ENCODE measurements at regions not wholly inside any gene's neighbourhood (a gene's known extent, or its start where the extent isn't known, plus 50 kb on each side); places are given as distances from the start of the nearest gene placed in this dataset.

GRCh38 chr11:116533186-116533825, 239.5 kb downstream of the BUD13 start:
- no peaks in the 10 kb centered on the region for H4K20me1 ChIP-seq (ENCODE audit: insufficient read depth, low read length)
- H3K27me3 ChIP-seq (ENCODE audit: low read depth, low read length) = peaks cover 73% of the 10 kb centered on the region
- no peaks in the 10 kb centered on the region for H3K9me3 ChIP-seq (ENCODE audit: insufficient read depth, low read length)
- H3K79me2 ChIP-seq (ENCODE audit: low read length) = no peaks in the 10 kb centered on the region
- H3K36me3 ChIP-seq (replicated peaks; ENCODE audit: low read depth, low read length) = no peaks in the 10 kb centered on the region
- H2AFZ ChIP-seq (ENCODE audit: low read depth, low read length) = no peak overlapping the region
- no peak overlapping the region for H3K4me2 ChIP-seq (ENCODE audit: low read length)
- no peak overlapping the region for H3K4me3 ChIP-seq (ENCODE audit: low read length)
- no peak overlapping the region for H3K9ac ChIP-seq (ENCODE audit: low read length)
- no peak for TF ChIP-seq EZH2phosphoT487 (IDR thresholded peaks at IDR 0.05; ENCODE audit: low read depth)
- TF ChIP-seq, protein P1, sequence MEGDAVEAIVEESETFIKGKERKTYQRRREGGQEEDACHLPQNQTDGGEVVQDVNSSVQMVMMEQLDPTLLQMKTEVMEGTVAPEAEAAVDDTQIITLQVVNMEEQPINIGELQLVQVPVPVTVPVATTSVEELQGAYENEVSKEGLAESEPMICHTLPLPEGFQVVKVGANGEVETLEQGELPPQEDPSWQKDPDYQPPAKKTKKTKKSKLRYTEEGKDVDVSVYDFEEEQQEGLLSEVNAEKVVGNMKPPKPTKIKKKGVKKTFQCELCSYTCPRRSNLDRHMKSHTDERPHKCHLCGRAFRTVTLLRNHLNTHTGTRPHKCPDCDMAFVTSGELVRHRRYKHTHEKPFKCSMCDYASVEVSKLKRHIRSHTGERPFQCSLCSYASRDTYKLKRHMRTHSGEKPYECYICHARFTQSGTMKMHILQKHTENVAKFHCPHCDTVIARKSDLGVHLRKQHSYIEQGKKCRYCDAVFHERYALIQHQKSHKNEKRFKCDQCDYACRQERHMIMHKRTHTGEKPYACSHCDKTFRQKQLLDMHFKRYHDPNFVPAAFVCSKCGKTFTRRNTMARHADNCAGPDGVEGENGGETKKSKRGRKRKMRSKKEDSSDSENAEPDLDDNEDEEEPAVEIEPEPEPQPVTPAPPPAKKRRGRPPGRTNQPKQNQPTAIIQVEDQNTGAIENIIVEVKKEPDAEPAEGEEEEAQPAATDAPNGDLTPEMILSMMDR (IDR thresholded peaks at IDR 0.05; ENCODE audit: low read depth, low read length) = no peak
- no peaks in the 10 kb centered on the region for H3K4me1 ChIP-seq (ENCODE audit: low read length)
- H3K27ac ChIP-seq (ENCODE audit: low read length) = no peak overlapping the region

DNA sequence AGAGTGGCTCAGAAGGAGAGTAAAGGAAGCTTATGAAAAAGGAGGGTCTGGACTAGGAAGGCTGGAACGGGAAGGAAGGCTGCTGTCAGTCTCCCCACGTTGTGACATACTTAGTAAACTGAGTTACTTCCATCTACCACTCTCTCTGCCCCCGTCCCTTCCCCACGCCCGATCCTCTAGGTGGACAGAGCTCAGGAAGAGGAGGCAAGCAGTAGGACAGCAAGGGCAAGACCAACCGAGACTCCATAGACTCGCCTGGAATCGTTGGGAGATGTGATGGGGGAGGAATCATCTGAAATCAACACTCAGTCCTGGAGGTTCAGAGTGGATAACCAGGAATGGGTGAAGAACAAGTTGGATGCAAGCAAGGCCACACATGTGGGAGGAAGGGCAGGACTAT, 240.7 kb downstream of the BUD13 start:
- Histone ChIP-seq H3K36me3 (replicated peaks; ENCODE audit: low read depth, low read length) (no peaks in the 10 kb centered on the region), H3K9me3 (ENCODE audit: insufficient read depth, low read length) (no peaks in the 10 kb centered on the region), H3K4me2 (ENCODE audit: low read length) (no peak overlapping the region), H4K20me1 (ENCODE audit: insufficient read depth, low read length) (no peaks in the 10 kb centered on the region), H3K27ac (ENCODE audit: low read length) (no peak overlapping the region), H3K27me3 (ENCODE audit: low read depth, low read length) (peaks cover 61% of the 10 kb centered on the region), H2AFZ (ENCODE audit: low read depth, low read length) (no peak overlapping the region), H3K4me1 (ENCODE audit: low read length) (no peaks in the 10 kb centered on the region), H3K9ac (ENCODE audit: low read length) (no peak overlapping the region), H3K79me2 (ENCODE audit: low read length) (no peaks in the 10 kb centered on the region), H3K4me3 (ENCODE audit: low read length) (no peak overlapping the region)
- no peak for TF ChIP-seq EZH2phosphoT487 (IDR thresholded peaks at IDR 0.05; ENCODE audit: low read depth)
- TF ChIP-seq, protein P1 (IDR thresholded peaks at IDR 0.05; ENCODE audit: low read depth, low read length) = no peak

DNA sequence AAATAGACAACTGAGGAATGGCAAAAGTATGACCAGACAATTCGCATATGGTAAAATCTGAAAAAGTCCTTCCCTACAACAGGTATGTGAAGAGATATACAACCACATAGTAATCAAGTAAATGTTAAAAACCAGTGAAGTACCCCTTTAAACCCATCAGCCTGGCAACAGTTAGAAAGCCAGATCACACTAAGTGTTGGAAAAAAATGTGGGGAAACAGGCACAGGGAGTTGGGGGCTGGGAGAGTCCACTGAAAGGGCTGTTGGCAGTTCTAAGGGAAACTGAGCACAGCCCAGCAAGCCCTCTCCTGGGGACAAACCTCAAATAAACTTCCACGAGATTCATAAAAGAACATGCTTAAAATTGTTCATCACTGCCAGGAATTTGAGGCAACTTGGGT, 242.1 kb downstream of the BUD13 start:
- H3K4me3 ChIP-seq (ENCODE audit: low read length) = no peak overlapping the region
- TF ChIP-seq, protein P1 (IDR thresholded peaks at IDR 0.05; ENCODE audit: low read depth, low read length) = no peak
- no peak for TF ChIP-seq EZH2phosphoT487 (IDR thresholded peaks at IDR 0.05; ENCODE audit: low read depth)
- H3K27ac ChIP-seq (ENCODE audit: low read length) = no peak overlapping the region
- H2AFZ ChIP-seq (ENCODE audit: low read depth, low read length) = no peak overlapping the region
- H3K36me3 ChIP-seq (replicated peaks; ENCODE audit: low read depth, low read length) = no peaks in the 10 kb centered on the region
- H4K20me1 ChIP-seq (ENCODE audit: insufficient read depth, low read length) = no peaks in the 10 kb centered on the region
- H3K27me3 ChIP-seq (ENCODE audit: low read depth, low read length) = peaks cover 53% of the 10 kb centered on the region
- H3K9me3 ChIP-seq (ENCODE audit: insufficient read depth, low read length) = no peaks in the 10 kb centered on the region
- H3K4me1 ChIP-seq (ENCODE audit: low read length) = no peaks in the 10 kb centered on the region
- no peak overlapping the region for H3K9ac ChIP-seq (ENCODE audit: low read length)
- no peaks in the 10 kb centered on the region for H3K79me2 ChIP-seq (ENCODE audit: low read length)
- no peak overlapping the region for H3K4me2 ChIP-seq (ENCODE audit: low read length)

GRCh38 chr11:116529271-116529670, 243.5 kb downstream of the BUD13 start:
- TF ChIP-seq, protein P1 (IDR thresholded peaks at IDR 0.05; ENCODE audit: low read depth, low read length) = no peak
- no peak for TF ChIP-seq EZH2phosphoT487 (IDR thresholded peaks at IDR 0.05; ENCODE audit: low read depth)
- Histone ChIP-seq H3K27me3 (ENCODE audit: low read depth, low read length) (peaks cover 52% of the 10 kb centered on the region), H3K4me3 (ENCODE audit: low read length) (no peak overlapping the region)

More at GRCh38 chr11:116529271-116529670, 243.5 kb downstream of the BUD13 start:
- Histone ChIP-seq H3K4me2 (ENCODE audit: low read length) (no peak overlapping the region), H3K36me3 (replicated peaks; ENCODE audit: low read depth, low read length) (no peaks in the 10 kb centered on the region), H3K4me1 (ENCODE audit: low read length) (no peaks in the 10 kb centered on the region), H3K27ac (ENCODE audit: low read length) (no peak overlapping the region), H3K79me2 (ENCODE audit: low read length) (no peaks in the 10 kb centered on the region), H3K9ac (ENCODE audit: low read length) (no peak overlapping the region), H4K20me1 (ENCODE audit: insufficient read depth, low read length) (no peaks in the 10 kb centered on the region), H2AFZ (ENCODE audit: low read depth, low read length) (no peak overlapping the region), H3K9me3 (ENCODE audit: insufficient read depth, low read length) (no peaks in the 10 kb centered on the region)

All from OCI-LY3 (cell line).